ENCODE measurements at regions not wholly inside any gene's neighbourhood (a gene's known extent, or its start where the extent isn't known, plus 50 kb on each side); places are given as distances from the start of the nearest gene placed in this dataset.

- H3K27ac Mint-ChIP-seq: no peak overlapping the region
- Histone ChIP-seq H3K23me2 (ENCODE audit: insufficient read length, low read depth, low read length, poor library complexity, severe bottlenecking) (no peaks in the 10 kb centered on the region), H2BK20ac (ENCODE audit: low read depth, low read length, poor library complexity, severe bottlenecking) (no peak overlapping the region), H3K4me1 (ENCODE audit: insufficient read depth, low read length) (no peaks in the 10 kb centered on the region), H3K23ac (ENCODE audit: insufficient read length, low read depth, low read length) (no peak overlapping the region), H3K27me3 (ENCODE audit: insufficient read depth, low read length) (no peaks in the 10 kb centered on the region), H3K9me3 (ENCODE audit: control insufficient read depth, low read depth, low read length) (no peaks in the 10 kb centered on the region), H2BK15ac (ENCODE audit: low read depth, low read length) (no peak overlapping the region), H3T11ph (ENCODE audit: low read length) (no peak overlapping the region), H2BK12ac (ENCODE audit: insufficient read length, low read depth, low read length) (no peak overlapping the region), H3K18ac (ENCODE audit: insufficient read length, low read depth, low read length) (no peak overlapping the region), H2AFZ (ENCODE audit: low read length) (no peak overlapping the region), H3K9ac (ENCODE audit: extremely low read depth, insufficient read length, low read length) (no peak overlapping the region), H3K14ac (ENCODE audit: insufficient read depth, low read length) (no peak overlapping the region), H3K4ac (ENCODE audit: low read depth, low read length) (no peak overlapping the region), H3K27ac (ENCODE audit: insufficient read length, low read depth, low read length) (no peak overlapping the region), H2BK120ac (ENCODE audit: low read depth, low read length, poor library complexity, severe bottlenecking) (no peak overlapping the region), H3K56ac (ENCODE audit: insufficient read length, low read depth, low read length) (no peak overlapping the region), H4K91ac (ENCODE audit: insufficient read length, low read depth, low read length) (no peak overlapping the region), H4K5ac (ENCODE audit: insufficient read length, low read depth, low read length) (no peak overlapping the region), H3K4me2 (ENCODE audit: insufficient read depth, insufficient read length, low read length) (no peak overlapping the region), H2AK5ac (ENCODE audit: insufficient read length, low read length) (no peak overlapping the region), H3K79me2 (ENCODE audit: insufficient read depth, low read length) (no peaks in the 10 kb centered on the region), H4K8ac (replicated peaks; ENCODE audit: insufficient read length, low read depth, low read length) (no peak overlapping the region), H4K20me1 (ENCODE audit: control insufficient read depth, insufficient read depth, insufficient read length) (no peaks in the 10 kb centered on the region), H3K79me1 (ENCODE audit: insufficient read depth, low read depth, low read length, poor library complexity, severe bottlenecking) (no peaks in the 10 kb centered on the region), H2BK5ac (ENCODE audit: insufficient read length, low read length) (no peak overlapping the region)
- no CpG with 5 or more reads among the region's 1 CpG for WGBS (ENCODE audit: extremely low coverage, insufficient read length, low lambda C conversion rate)
- no peak for DNase-seq
- TF ChIP-seq, protein P1, sequence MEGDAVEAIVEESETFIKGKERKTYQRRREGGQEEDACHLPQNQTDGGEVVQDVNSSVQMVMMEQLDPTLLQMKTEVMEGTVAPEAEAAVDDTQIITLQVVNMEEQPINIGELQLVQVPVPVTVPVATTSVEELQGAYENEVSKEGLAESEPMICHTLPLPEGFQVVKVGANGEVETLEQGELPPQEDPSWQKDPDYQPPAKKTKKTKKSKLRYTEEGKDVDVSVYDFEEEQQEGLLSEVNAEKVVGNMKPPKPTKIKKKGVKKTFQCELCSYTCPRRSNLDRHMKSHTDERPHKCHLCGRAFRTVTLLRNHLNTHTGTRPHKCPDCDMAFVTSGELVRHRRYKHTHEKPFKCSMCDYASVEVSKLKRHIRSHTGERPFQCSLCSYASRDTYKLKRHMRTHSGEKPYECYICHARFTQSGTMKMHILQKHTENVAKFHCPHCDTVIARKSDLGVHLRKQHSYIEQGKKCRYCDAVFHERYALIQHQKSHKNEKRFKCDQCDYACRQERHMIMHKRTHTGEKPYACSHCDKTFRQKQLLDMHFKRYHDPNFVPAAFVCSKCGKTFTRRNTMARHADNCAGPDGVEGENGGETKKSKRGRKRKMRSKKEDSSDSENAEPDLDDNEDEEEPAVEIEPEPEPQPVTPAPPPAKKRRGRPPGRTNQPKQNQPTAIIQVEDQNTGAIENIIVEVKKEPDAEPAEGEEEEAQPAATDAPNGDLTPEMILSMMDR (conservative IDR thresholded peaks at IDR 0.05): no peak
- H3K9me3 Mint-ChIP-seq: no peaks in the 10 kb centered on the region
- H3K36me3 Mint-ChIP-seq (ENCODE audit: insufficient read depth in 1 of 3, low read depth in 3 of 3): 0 out of 7 replicates have a peak, but pooled peaks cover 0 to 3% (median 0%) of the 10 kb centered on the region in 3 experiments
- H3K27me3 Mint-ChIP-seq (ENCODE audit: low read depth): no peaks in the 10 kb centered on the region
- no peaks in the 10 kb centered on the region for H3K4me1 Mint-ChIP-seq
- no peak overlapping the region for H3K4me3 Mint-ChIP-seq
Measured at GRCh38 chr2:77938462-77938861, 416.3 kb upstream of the LRRTM4 start.

Data from H9 (cell line).